Astrocyte of the spinal cord (primary cell): ENCODE measurements at regions not wholly inside any gene's neighbourhood (a gene's known extent, or its start where the extent isn't known, plus 50 kb on each side); places are given as distances from the start of the nearest gene placed in this dataset.

ENCODE experiments used
- DNase-seq: peaks from one replicate; pipeline ENCODE4 v3.0.0; 2011; ENCODE audit warnings: low read depth, low spot score
- H3K4me3 ChIP-seq: 2 replicates; pipeline ENCODE4 v1.5.1; 2011; ENCODE audit warnings: low read depth, mild to moderate bottlenecking, low read length, moderate library complexity
- CTCF ChIP-seq: IDR thresholded peaks from 2 replicates; pipeline ENCODE4 v1.5.1; 2012; ENCODE audit warnings: low read depth, mild to moderate bottlenecking, low read length, inconsistent platforms
- in situ Hi-C: cut with HindIII; loops from 2 replicates; pipeline ENCODE4 v1.10.0; 2017; ENCODE audit warnings: low sequenced_read_pairs

GRCh38 chr3:141684758-141685157 is 53.3 kb upstream of the RNF7 start:
- in situ Hi-C loops: no loop called here

DNA sequence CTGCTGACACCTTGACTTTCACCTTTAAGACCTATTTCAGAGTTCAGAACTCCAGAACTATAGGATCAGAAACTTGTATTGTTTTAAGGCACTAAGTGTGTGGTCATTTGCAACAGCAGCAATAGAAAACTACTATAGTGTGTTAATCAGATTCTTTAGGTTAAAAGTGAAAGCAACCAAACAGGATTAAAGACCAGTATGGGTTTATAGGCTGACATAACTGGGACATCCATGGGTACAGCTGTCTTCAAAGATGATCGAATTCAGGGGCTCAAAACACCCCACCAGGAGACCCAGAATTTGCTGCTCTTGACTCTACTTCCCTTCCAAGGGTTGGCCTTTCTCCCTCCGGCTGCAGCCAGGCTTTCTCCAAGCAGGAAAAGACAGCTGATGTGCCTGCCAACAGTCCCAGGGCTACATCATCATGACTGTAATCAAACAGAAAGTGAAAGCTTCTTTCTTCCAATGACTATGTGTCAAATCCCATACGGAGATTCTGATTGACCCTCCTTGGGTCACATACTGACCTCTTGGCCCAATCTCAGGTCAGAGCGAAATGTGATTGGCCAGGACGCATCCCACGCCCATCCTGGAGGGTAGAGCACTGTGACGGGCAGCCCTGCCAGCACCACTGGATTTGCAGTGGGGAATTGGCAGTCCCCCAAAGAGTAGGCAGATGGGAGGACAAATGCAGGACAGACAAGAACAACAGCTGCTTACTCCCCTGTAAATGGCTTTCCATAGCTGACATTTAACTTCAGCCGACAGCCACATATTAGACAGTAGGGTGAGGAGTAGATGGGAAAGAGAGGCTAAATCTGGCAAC is 51.4 kb upstream of the RNF7 start:
- H3K4me3 ChIP-seq: peak overlapping the region; percentile 22
- in situ Hi-C loops: no loop called here
- TF ChIP-seq CTCF: no peak
- DNase-seq: peak; percentile 68

More at GRCh38 chr3:141684758-141685157, 53.3 kb upstream of the RNF7 start:
- DNase-seq: no peak
- H3K4me3 ChIP-seq: no peak overlapping the region
- no peak for TF ChIP-seq CTCF
